Gastroesophageal sphincter (tissue), 3 donors: ENCODE measurements at regions not wholly inside any gene's neighbourhood (a gene's known extent, or its start where the extent isn't known, plus 50 kb on each side); places are given as distances from the start of the nearest gene placed in this dataset.

Experiments used
- POLR2A ChIP-seq, 2 donors: fragments of 450-650 bp; IDR thresholded peaks; one replicate each; pipeline ENCODE4 v1.6.1; 2017; ENCODE audit warnings: antibody characterized with exemption in 2 of 2, mild to moderate bottlenecking in 2 of 2, moderate library complexity in 1 of 2
- POLR2AphosphoS5 ChIP-seq: sonication (generic); formaldehyde crosslinking; IDR thresholded peaks from one replicate; pipeline ENCODE4 v1.6.1; 2017; ENCODE audit warnings: antibody characterized with exemption
- TF ChIP-seq, protein P1 (sequence below), 4 experiments: fragments of 200-600 bp in 2 of 4; fragments of 450-650 bp in 2 of 4; sonication (generic) in 1 of 4; IDR thresholded peaks; one replicate each; pipeline ENCODE4 v1.5.1; 2017 to 2019; ENCODE audit warnings: antibody characterized with exemption in 4 of 4, mild to moderate bottlenecking in 2 of 4, moderate library complexity in 2 of 4

DNA sequence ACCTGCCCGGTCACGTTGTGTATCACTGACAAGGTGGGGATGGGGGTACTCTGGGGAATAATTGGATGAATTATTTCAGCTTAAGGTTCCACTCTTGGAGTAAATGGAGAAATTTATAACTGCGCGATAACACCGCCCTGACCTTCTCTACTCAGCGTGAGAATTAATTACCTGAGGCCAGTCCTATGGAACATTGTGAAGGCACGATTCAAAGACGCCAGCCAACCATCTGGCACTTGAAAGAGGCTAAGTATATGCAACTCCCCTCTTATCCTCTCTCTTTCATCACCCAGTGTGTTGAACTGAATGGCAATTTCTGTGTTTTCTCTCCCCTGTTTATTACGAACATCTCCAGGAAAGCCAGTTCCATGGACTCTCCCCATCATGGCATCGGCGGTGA is 235.5 kb upstream of the TUT7 start:
- TF ChIP-seq, protein P1, sequence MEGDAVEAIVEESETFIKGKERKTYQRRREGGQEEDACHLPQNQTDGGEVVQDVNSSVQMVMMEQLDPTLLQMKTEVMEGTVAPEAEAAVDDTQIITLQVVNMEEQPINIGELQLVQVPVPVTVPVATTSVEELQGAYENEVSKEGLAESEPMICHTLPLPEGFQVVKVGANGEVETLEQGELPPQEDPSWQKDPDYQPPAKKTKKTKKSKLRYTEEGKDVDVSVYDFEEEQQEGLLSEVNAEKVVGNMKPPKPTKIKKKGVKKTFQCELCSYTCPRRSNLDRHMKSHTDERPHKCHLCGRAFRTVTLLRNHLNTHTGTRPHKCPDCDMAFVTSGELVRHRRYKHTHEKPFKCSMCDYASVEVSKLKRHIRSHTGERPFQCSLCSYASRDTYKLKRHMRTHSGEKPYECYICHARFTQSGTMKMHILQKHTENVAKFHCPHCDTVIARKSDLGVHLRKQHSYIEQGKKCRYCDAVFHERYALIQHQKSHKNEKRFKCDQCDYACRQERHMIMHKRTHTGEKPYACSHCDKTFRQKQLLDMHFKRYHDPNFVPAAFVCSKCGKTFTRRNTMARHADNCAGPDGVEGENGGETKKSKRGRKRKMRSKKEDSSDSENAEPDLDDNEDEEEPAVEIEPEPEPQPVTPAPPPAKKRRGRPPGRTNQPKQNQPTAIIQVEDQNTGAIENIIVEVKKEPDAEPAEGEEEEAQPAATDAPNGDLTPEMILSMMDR (IDR thresholded peaks at IDR 0.05): no peak
- TF ChIP-seq POLR2AphosphoS5 (no peak), POLR2A (IDR thresholded peaks at IDR 0.05) (no peak)
